Stimulated activated CD4-positive, alpha-beta T cell treated with anti-CD3 and anti-CD28 coated beads, Interleukin-12 subunit alpha, Interleukin-12 subunit beta, amount 100 ng/mL, for 4 hours (primary cell): ENCODE measurements at regions not wholly inside any gene's neighbourhood (a gene's known extent, or its start where the extent isn't known, plus 50 kb on each side); places are given as distances from the start of the nearest gene placed in this dataset.

Experiments
- DNase-seq: peaks from one replicate; pipeline ENCODE4 v3.0.0-alpha.2; 2020

DNA sequence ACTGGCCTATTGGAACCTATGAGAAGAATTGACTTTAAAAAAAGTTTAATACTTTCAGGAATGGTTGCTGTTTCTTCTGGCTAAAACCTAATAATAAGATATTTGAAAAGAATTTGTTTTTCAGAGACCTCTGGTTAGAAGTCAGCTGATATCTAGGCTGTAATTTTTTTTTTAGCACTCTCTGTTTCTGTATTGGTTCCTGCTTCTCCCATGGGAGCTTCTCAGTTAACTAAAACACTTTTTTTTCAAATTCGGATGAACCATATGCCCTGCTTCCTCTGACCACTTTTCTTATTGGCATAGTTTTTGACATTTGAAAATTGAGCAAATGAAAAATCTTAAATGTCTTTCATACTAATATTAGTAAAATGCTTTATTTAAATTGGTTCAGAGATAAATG lies 163.5 kb upstream of the SLC10A2 start:
- DNase-seq = no peak

GRCh38 chr13:103224804-103225203 lies 158.6 kb upstream of the SLC10A2 start:
- DNase-seq = no peak

GRCh38 chr13:103222683-103223082 lies 156.5 kb upstream of the SLC10A2 start:
- DNase-seq = no peak

- no peak for DNase-seq
Observed at GRCh38 chr13:103218253-103218652, 152.0 kb upstream of the SLC10A2 start.

GRCh38 chr13:103213152-103213551 lies 146.9 kb upstream of the SLC10A2 start:
- no peak for DNase-seq

GRCh38 chr13:103210348-103210747 lies 144.1 kb upstream of the SLC10A2 start:
- no peak for DNase-seq

DNA sequence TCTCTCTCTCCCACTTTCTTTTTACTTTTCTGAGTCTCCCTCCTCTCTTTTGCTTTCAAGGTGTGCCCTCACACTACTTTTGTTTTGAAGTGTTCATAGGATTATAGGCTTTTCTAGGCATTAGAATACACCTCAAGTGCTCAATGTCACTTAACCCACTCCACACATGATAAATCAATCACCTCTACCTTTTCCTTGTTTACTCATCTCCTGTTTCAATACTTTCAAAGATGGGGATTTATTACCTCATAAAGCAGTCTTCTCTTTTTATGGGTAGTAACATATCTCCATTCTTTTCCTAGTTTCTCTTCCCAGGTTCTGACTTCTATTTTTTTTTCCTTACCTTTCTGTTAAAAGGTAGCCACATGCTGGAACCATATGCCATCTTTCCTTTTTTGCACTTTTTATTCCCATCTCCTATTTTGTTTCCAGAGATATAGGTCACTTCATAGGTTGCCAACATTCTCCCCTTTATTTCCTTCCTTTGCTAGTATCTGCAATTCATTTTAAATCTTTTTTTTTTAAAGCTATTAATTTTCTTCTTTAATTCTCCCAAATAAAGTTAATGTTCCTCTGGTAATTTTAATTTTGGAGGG lies 137.6 kb upstream of the SLC10A2 start:
- DNase-seq = no peak

DNA sequence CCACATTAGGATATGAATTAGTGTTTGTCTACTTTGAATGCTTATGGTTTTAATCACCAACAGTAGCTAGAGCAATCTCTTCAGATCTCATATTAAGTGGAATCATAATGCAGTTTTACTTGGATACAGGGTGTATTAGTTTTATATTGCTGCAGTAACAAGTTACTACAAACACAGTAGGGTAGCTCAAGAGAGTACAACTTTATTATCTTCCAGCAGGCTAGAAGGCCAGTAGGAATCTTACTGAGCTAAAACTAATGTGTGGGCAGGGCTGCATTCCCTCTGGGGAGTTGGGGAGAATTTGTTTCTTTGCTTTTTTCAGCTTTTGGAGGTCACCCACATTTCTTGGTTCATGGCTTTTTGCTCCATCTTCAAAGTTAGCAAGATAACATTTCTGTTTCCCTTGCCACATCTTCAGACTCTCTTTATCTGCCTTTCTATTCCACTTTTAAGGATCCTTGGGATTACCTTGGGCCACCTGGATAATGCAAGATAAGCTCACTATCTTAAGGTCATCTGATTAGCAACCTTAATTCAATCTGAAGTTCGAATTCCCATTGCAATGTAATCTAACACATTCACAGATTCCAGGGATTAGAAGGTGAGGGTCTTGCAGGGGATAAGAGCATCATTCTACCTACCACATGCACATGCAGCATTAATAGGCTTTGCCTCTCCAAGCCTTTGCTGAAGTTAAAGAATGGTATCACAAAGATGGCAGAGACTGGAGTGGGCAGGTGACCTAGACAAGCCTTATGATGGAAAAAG lies 134.1 kb upstream of the SLC10A2 start:
- no peak for DNase-seq

DNA sequence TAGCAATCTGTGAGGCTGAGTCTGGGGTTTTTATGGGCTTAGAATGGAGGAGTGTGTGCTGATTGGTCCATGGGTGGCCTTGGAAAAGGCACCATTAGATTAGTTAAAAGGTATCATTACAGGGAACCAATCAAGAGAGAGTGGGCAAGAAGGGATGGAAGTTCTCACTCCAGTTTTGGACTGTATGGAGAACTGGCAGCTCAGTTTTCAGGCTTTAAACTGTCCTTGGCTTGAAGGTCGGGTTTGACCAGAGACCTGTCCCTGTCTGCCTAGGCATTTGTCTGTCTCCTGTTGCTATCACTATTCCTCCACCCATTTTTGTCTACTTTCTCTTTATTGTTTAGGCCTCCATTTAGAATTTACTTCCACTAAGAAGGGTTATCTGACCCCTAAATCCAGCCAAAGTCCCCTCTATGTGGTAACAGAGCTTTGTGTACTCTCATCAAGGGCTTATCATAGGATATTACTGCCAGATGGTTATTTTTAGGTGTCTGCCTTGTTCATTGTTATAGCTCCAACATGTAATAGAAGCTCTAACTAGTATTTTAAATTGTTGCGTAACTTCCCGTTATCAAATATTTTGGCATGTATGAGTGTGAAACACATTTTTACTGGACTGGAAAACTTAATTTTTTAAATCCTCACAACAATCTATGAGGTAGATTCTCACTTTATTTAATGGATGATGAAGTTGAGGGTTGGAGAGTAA lies 133.3 kb upstream of the SLC10A2 start:
- DNase-seq = no peak

DNA sequence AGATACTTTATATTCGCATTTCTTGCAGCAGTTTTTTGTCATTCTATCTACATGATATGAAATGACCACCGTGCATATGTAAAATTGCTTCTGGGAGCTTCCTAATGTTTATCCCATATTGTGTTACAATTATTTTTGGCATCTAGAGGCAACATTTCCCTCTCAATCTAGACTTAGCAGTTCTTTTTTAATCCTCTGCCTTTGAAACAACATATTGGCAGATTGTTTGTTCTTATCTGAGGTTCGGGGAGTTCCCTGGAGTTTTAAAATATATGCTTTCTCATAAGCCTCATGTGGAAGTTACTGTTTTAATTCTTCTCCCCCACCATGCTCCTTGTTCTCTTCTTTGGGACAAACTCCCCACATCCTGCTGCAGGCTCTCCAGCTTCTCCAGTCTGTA lies 130.1 kb upstream of the SLC10A2 start:
- no peak for DNase-seq

DNA sequence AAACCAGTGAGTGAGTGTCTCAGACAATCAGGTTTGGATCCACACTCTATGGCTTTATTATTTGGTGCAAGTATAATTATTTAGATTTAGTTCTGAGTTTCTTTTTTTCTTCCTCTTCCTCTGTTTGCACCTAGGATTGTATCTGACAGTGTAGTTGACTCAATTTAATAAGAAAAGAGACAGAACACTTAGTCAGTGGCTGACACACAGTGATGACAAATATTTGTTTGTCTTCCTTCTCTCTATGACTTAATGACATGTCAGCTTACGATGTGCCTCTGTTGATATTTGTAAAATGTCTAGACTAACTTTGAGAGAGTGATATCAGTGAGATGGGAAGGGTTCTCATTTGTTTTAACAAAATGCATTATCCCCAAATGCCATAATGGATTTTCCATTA lies 129.5 kb upstream of the SLC10A2 start:
- no peak for DNase-seq

GRCh38 chr13:103194871-103195270 lies 128.7 kb upstream of the SLC10A2 start:
- no peak for DNase-seq

DNA sequence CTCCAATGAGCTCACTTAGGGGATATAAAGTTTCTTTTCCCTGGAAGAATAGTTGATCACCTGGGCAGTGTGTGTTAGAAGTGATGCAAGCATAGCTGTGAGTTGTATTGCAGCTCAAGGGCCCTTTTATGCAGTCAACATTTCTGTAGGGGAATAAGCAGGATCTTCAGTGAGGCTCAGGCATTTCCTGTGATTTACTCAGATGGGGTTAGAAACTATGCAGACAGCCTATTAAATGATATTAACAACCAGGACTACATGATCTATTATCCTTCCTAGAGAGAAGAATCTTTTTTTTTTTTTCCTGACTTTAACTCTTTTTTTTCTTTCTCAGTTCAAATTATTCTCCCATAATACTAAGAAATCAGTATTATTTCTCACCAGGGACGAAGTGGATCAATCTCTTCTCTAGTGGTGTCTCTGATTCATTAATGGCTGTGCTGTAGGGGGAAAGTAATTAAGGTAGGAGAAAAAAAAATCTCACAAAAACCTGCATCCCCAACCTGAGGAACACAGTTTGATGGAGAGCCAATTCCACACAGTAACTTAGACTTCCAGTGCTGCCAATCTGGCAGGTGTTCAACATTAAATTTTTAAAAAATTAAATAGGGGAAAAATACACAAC lies 126.4 kb upstream of the SLC10A2 start:
- DNase-seq = no peak

GRCh38 chr13:103190841-103191240 lies 124.6 kb upstream of the SLC10A2 start:
- no peak for DNase-seq

DNA sequence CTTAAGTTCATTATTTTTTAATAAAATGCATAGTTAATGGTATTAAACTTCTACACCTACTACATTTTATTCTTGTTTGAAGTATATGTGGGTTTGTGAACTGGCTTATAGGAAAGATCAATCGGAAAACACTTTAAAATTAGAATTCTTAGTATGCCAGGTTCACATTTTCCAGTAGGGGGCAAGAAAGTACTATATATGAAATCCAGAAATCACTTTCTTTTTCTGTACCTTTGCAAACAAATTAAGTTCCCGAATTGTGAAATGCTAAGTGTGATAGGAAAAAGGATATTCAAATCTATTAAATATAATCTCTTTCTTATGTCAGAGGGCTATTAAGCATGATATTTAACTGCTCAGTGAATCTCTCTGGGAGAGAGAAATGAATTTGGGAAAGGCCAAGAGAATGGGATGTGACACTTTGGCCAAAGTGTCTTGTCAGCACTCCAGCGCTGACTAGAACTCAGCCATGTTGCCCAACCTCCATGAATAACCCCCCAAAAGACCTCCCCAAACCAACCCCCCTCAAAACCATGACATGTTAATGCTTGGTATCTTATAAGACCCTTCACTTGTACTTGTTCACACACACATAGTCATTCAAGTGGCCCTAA lies 122.6 kb upstream of the SLC10A2 start:
- no peak for DNase-seq

DNA sequence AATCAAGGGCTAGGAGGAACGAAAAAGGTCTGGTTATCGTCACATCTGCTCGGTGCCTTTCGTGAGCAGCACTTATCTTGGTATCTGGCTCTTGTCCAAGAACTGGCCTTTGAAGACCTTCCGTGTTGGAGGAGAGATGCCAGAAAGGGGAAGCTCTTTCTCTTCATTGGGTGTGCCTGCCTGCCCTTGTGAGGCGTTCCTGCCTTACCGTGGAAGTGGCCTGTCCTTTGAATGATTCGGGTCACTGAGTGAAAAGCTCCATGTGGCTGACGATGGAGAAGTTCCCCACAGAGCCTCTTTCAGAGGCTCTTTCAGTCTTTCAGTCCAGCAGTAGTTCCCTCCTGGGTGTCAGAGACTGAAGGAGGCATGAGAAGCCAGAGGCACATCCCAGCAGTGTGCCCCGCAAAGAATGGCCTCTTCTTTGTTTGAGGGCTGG lies 121.5 kb upstream of the SLC10A2 start:
- DNase-seq = no peak

DNA sequence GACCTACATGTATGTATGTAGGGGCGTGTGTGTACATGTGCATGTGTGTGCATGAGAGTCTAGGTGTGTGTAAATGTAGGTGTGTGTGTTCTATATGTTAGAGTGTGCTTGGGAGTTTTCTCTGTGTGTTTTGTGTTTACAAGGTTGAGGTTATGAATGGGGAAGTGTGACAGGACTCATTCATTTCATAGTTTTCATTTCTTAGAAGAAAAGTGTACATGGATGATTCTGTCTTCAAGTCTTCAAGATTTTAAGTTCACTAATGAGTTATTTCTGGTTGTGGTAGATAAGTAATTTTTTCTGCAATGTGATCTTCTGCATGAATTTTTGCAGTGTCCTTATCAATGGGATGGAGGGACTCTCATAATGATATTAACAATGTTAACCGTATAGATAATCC lies 118.2 kb upstream of the SLC10A2 start:
- DNase-seq = no peak

DNA sequence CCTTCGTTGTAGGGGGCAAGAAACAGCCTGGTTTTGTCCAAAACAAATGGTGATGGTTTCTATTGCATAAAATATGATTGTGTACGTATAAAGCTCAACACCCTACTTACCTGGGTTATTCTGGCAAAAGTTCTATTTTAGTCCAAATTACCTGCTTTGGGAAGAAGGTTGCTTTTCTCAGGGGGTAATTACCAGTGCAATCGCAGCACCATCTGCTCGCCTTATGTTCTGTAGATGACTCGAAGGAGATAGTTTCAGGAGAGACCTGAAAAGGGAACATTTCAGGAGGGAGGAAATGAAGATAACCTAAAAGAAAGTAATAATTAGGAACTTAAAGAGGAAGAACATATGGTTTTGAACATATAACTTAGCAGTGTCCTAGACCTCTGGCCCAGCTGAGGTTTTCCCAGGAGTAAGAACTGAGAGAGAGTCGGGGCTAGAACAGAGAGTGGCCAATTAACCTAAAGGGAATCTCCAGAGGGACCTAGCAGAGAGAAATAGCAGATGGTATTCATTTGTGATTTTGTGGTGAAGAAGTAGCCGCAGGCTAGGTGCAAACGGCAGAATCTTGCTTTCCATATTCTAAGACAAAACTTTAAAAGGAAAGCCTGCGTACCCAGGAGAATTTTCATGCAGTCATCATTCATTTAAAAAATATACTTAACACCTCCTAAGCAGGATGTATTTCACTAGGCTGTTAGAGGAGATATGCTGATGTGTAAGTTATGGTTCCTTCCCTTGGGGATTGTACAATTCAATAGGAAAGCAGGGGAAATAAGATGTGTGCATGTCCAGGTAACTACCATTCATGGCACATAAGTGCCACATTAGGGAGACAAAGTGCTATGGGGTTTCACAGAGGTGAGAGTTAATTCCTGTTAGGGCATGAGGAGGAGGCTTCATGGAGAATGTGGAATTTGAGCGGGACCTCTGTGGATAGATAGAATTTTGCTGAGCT lies 113.0 kb upstream of the SLC10A2 start:
- DNase-seq = no peak

GRCh38 chr13:103174966-103175365 lies 108.7 kb upstream of the SLC10A2 start:
- no peak for DNase-seq

GRCh38 chr13:103168901-103169508 lies 102.8 kb upstream of the SLC10A2 start:
- DNase-seq = no peak

DNA sequence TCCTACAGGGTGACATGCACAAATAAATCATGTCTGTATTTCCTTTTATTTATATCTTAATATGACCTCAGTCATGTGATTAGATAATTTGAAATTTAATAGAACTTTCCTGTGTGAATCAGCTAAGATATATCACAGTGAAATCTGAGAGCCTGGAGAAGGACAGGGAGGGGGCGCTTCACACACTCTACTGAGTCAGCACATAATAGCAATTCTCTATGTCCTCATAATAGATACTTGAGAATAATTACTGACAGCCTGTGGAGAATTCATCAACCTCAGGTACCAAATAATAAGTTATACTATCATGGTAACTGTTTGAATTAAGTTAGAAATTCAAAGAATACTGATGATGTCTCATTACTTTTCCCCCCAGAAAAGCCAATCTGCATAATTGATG lies 98.0 kb upstream of the SLC10A2 start:
- DNase-seq = no peak

- no peak for DNase-seq
Observed at GRCh38 chr13:103161476-103161875, 95.3 kb upstream of the SLC10A2 start.
